Cerebellar cortex (tissue), 1 donor: ENCODE measurements at regions not wholly inside any gene's neighbourhood (a gene's known extent, or its start where the extent isn't known, plus 50 kb on each side); places are given as distances from the start of the nearest gene placed in this dataset.

Experiments
- DNase-seq: peaks from one replicate; pipeline ENCODE4 v3.0.0-alpha.2; 2015; ENCODE audit warnings: low spot score

GRCh38 chr5:92795633-92796032 lies 785.4 kb downstream of the NR2F1-AS1 start:
- DNase-seq: peak; percentile 54

GRCh38 chr5:92780057-92780456 lies 801.0 kb downstream of the NR2F1-AS1 start:
- DNase-seq: peak; percentile 72

- peak; percentile 81 for DNase-seq
Observed at GRCh38 chr5:92779536-92779935, 801.5 kb downstream of the NR2F1-AS1 start.

GRCh38 chr5:92778261-92778660 lies 802.8 kb downstream of the NR2F1-AS1 start:
- DNase-seq: peak; percentile 34

- DNase-seq: no peak
Observed at GRCh38 chr5:92777421-92777820, 803.6 kb downstream of the NR2F1-AS1 start.

- DNase-seq: peak; percentile 74
Observed at GRCh38 chr5:92775711-92776615, 805.1 kb downstream of the NR2F1-AS1 start.

GRCh38 chr5:92769978-92770377 lies 811.0 kb downstream of the NR2F1-AS1 start:
- DNase-seq: peak; percentile 79

- no peak for DNase-seq
Observed at GRCh38 chr5:92761585-92761984, 819.4 kb downstream of the NR2F1-AS1 start.

- no peak for DNase-seq
Observed at GRCh38 chr5:92760550-92760949, 820.5 kb downstream of the NR2F1-AS1 start.

GRCh38 chr5:92758552-92758951 lies 822.5 kb downstream of the NR2F1-AS1 start:
- DNase-seq: no peak

GRCh38 chr5:92749943-92750342 lies 831.1 kb downstream of the NR2F1-AS1 start:
- DNase-seq: no peak

GRCh38 chr5:92748072-92748676 lies 832.8 kb downstream of the NR2F1-AS1 start:
- DNase-seq: no peak

GRCh38 chr5:92741906-92742305 lies 839.1 kb downstream of the NR2F1-AS1 start:
- DNase-seq: no peak

GRCh38 chr5:92734211-92734940 lies 846.6 kb downstream of the NR2F1-AS1 start:
- DNase-seq: no peak

GRCh38 chr5:92730486-92730885 lies 850.5 kb downstream of the NR2F1-AS1 start:
- DNase-seq: no peak

GRCh38 chr5:92729088-92729487 lies 851.9 kb downstream of the NR2F1-AS1 start:
- no peak for DNase-seq

- DNase-seq: no peak
Observed at GRCh38 chr5:92715946-92716520, 865.0 kb downstream of the NR2F1-AS1 start.

- no peak for DNase-seq
Observed at GRCh38 chr5:92713826-92714225, 867.2 kb downstream of the NR2F1-AS1 start.

- peak; percentile 62 for DNase-seq
Observed at GRCh38 chr5:92713335-92713743, 867.7 kb downstream of the NR2F1-AS1 start.

GRCh38 chr5:92711956-92712355 lies 869.1 kb downstream of the NR2F1-AS1 start:
- DNase-seq: no peak

- DNase-seq: no peak
Observed at GRCh38 chr5:92704590-92704989, 876.4 kb downstream of the NR2F1-AS1 start.

GRCh38 chr5:92703976-92704375 lies 877.0 kb downstream of the NR2F1-AS1 start:
- peak; percentile 54 for DNase-seq
